Gastroesophageal sphincter (tissue), 4 donors: ENCODE measurements at regions not wholly inside any gene's neighbourhood (a gene's known extent, or its start where the extent isn't known, plus 50 kb on each side); places are given as distances from the start of the nearest gene placed in this dataset.

Experiments used
- ATAC-seq: fragments of 150-250 bp; one replicate; pipeline ENCODE4 v1.9.1; 2016; ENCODE audit warnings: mild to moderate bottlenecking, moderate library complexity
- H3K27ac ChIP-seq, 4 donors: fragments of 200-600 bp; sonication (generic) in 3 of 4; 1 replicate in 3 of 4; 2 replicates in 1 of 4; pipeline ENCODE4 v1.5.1; 2016 to 2019
- H3K27me3 ChIP-seq: fragments of 200-600 bp; sonication (generic); one replicate; pipeline ENCODE4 v1.5.1; 2019
- H3K36me3 ChIP-seq, 2 donors: fragments of 200-600 bp; sonication (generic); one replicate each; pipeline ENCODE4 v1.5.1; 2019; ENCODE audit warnings: control low read depth in 1 of 2
- H3K4me1 ChIP-seq, 3 donors: fragments of 200-600 bp; sonication (generic); 1 replicate in 2 of 3; 2 replicates in 1 of 3; pipeline ENCODE4 v1.5.1; 2016 to 2019; ENCODE audit warnings: control low read depth in 2 of 3
- H3K4me3 ChIP-seq, 2 donors: fragments of 200-600 bp; sonication (generic); one replicate each; pipeline ENCODE4 v1.5.1; 2019; ENCODE audit warnings: mild to moderate bottlenecking in 1 of 2, moderate library complexity in 1 of 2
- H3K9me3 ChIP-seq, 3 donors: fragments of 200-600 bp; sonication (generic); one replicate each; pipeline ENCODE4 v1.5.1; 2017 to 2019; ENCODE audit warnings: control low read depth in 2 of 3
- EP300 ChIP-seq: sonication (generic); formaldehyde crosslinking; IDR thresholded peaks from one replicate; pipeline ENCODE4 v1.6.1; 2017; ENCODE audit warnings: antibody characterized with exemption, mild to moderate bottlenecking
- POLR2A ChIP-seq, 2 donors: fragments of 450-650 bp; IDR thresholded peaks; one replicate each; pipeline ENCODE4 v1.6.1; 2017; ENCODE audit warnings: antibody characterized with exemption in 2 of 2, mild to moderate bottlenecking in 2 of 2, moderate library complexity in 1 of 2
- POLR2AphosphoS5 ChIP-seq: sonication (generic); formaldehyde crosslinking; IDR thresholded peaks from one replicate; pipeline ENCODE4 v1.6.1; 2017; ENCODE audit warnings: antibody characterized with exemption
- WGBS, 2 donors: methylation state at CpG; one replicate each; pipeline ENCODE4 v1.1.5; 2018; ENCODE audit warnings: low coverage in 1 of 2; 5-methylcytosine and 5-hydroxymethylcytosine counted together
- TF ChIP-seq, protein P1 (sequence below), 4 experiments: fragments of 200-600 bp in 2 of 4; fragments of 450-650 bp in 2 of 4; sonication (generic) in 1 of 4; IDR thresholded peaks; one replicate each; pipeline ENCODE4 v1.5.1; 2017 to 2019; ENCODE audit warnings: antibody characterized with exemption in 4 of 4, mild to moderate bottlenecking in 2 of 4, moderate library complexity in 2 of 4

GRCh38 chr6:19083801-19084200 is 696.7 kb downstream of the RNF144B start:
- no peaks in the 10 kb centered on the region for H3K27me3 ChIP-seq
- no peak for ATAC-seq
- H3K4me1 ChIP-seq = peaks cover 0 to 21% (median 0%) of the 10 kb centered on the region in 3 donors
- H3K27ac ChIP-seq = no peak overlapping the region
- H3K9me3 ChIP-seq = no peaks in the 10 kb centered on the region
- H3K4me3 ChIP-seq = no peak overlapping the region
- 50 to 76% methylated on average over 1 of the region's 1 CpG for WGBS, 2 donors
- no peaks in the 10 kb centered on the region for H3K36me3 ChIP-seq
- TF ChIP-seq, protein P1, sequence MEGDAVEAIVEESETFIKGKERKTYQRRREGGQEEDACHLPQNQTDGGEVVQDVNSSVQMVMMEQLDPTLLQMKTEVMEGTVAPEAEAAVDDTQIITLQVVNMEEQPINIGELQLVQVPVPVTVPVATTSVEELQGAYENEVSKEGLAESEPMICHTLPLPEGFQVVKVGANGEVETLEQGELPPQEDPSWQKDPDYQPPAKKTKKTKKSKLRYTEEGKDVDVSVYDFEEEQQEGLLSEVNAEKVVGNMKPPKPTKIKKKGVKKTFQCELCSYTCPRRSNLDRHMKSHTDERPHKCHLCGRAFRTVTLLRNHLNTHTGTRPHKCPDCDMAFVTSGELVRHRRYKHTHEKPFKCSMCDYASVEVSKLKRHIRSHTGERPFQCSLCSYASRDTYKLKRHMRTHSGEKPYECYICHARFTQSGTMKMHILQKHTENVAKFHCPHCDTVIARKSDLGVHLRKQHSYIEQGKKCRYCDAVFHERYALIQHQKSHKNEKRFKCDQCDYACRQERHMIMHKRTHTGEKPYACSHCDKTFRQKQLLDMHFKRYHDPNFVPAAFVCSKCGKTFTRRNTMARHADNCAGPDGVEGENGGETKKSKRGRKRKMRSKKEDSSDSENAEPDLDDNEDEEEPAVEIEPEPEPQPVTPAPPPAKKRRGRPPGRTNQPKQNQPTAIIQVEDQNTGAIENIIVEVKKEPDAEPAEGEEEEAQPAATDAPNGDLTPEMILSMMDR (IDR thresholded peaks at IDR 0.05) = no peak
- TF ChIP-seq EP300 = no peak
- TF ChIP-seq POLR2AphosphoS5 = no peak
- no peak for TF ChIP-seq POLR2A (IDR thresholded peaks at IDR 0.05)

GRCh38 chr6:19086480-19086879 is 699.3 kb downstream of the RNF144B start:
- ATAC-seq = no peak
- H3K4me1 ChIP-seq = peaks cover 0 to 20% (median 0%) of the 10 kb centered on the region in 3 donors
- TF ChIP-seq POLR2A (IDR thresholded peaks at IDR 0.05) (no peak), EP300 (no peak), POLR2AphosphoS5 (no peak)
- TF ChIP-seq, protein P1 (IDR thresholded peaks at IDR 0.05) = no peak
- no peak overlapping the region for H3K4me3 ChIP-seq
- 69 to 81% methylated on average over 3 to 4 of the region's 4 CpGs for WGBS, 2 donors
- no peak overlapping the region for H3K27ac ChIP-seq
- H3K9me3 ChIP-seq = no peaks in the 10 kb centered on the region
- no peaks in the 10 kb centered on the region for H3K27me3 ChIP-seq
- no peaks in the 10 kb centered on the region for H3K36me3 ChIP-seq

- no peaks in the 10 kb centered on the region for H3K9me3 ChIP-seq
- no peak for ATAC-seq
- H3K4me1 ChIP-seq = peaks cover 0 to 12% (median 0%) of the 10 kb centered on the region in 3 donors
- H3K27me3 ChIP-seq = no peaks in the 10 kb centered on the region
- no peak overlapping the region for H3K27ac ChIP-seq
- H3K4me3 ChIP-seq = no peak overlapping the region
- H3K36me3 ChIP-seq = no peaks in the 10 kb centered on the region
- TF ChIP-seq, protein P1 (IDR thresholded peaks at IDR 0.05) = no peak
- TF ChIP-seq POLR2AphosphoS5 = no peak
- TF ChIP-seq EP300 = no peak
- 86 to 100% methylated on average over 1 of the region's 1 CpG for WGBS, 2 donors
These were observed 700.1 kb downstream of the RNF144B start for GRCh38 chr6:19087296-19087695.

- Histone ChIP-seq H3K4me1 (peaks cover 0 to 6% (median 0%) of the 10 kb centered on the region in 3 donors), H3K9me3 (no peaks in the 10 kb centered on the region), H3K27ac (no peak overlapping the region), H3K36me3 (no peaks in the 10 kb centered on the region), H3K4me3 (no peak overlapping the region), H3K27me3 (no peaks in the 10 kb centered on the region)
- TF ChIP-seq EP300 (no peak), POLR2A (IDR thresholded peaks at IDR 0.05) (no peak), POLR2AphosphoS5 (no peak)
- TF ChIP-seq, protein P1 (IDR thresholded peaks at IDR 0.05) = no peak
- 85 to 100% methylated on average over 1 of the region's 1 CpG for WGBS, 2 donors
- ATAC-seq = no peak
These were observed 700.7 kb downstream of the RNF144B start for GRCh38 chr6:19087897-19088296.

GRCh38 chr6:19100752-19101151 is 713.6 kb downstream of the RNF144B start:
- Histone ChIP-seq H3K9me3 (peaks cover 0 to 6% (median 0%) of the 10 kb centered on the region in 3 donors), H3K36me3 (no peaks in the 10 kb centered on the region), H3K27ac (no peak overlapping the region), H3K4me1 (no peaks in the 10 kb centered on the region), H3K4me3 (no peak overlapping the region), H3K27me3 (no peaks in the 10 kb centered on the region)
- ATAC-seq = no peak
- 91 to 96% methylated on average over 4 of the region's 4 CpGs for WGBS, 2 donors
- no peak for TF ChIP-seq POLR2A (IDR thresholded peaks at IDR 0.05)
- TF ChIP-seq, protein P1 (IDR thresholded peaks at IDR 0.05) = no peak
